Activated T-helper 2 cell treated with anti-CD3 and anti-CD28 coated beads, Interferon-gamma antibody, Interleukin-2, Interleukin-4, amounts not matched to agents 10 μg/mL and 5 μg/mL and 100 μg/mL, durations not matched to agents 14 hours and 24 hours and 36 hours (primary cell): ENCODE measurements at regions not wholly inside any gene's neighbourhood (a gene's known extent, or its start where the extent isn't known, plus 50 kb on each side); places are given as distances from the start of the nearest gene placed in this dataset.

ENCODE experiments used
- DNase-seq: peaks from one replicate; pipeline ENCODE4 v3.0.0; 2021; ENCODE audit warnings: low spot score
- H3K27ac Mint-ChIP-seq: one replicate; pipeline ENCODE4 v1.8.0; 2021; ENCODE audit warnings: mixed read lengths
- H3K27me3 Mint-ChIP-seq: one replicate; pipeline ENCODE4 v1.8.0; 2021; ENCODE audit warnings: low read depth, mixed read lengths
- H3K36me3 Mint-ChIP-seq: one replicate; pipeline ENCODE4 v1.8.0; 2021; ENCODE audit warnings: low read depth, mixed read lengths
- H3K4me1 Mint-ChIP-seq: one replicate; pipeline ENCODE4 v1.8.0; 2021; ENCODE audit warnings: low read depth, mixed read lengths
- H3K4me3 Mint-ChIP-seq: one replicate; pipeline ENCODE4 v1.8.0; 2021; ENCODE audit warnings: low read depth, mild to moderate bottlenecking, moderate library complexity, mixed read lengths
- H3K9me3 Mint-ChIP-seq: one replicate; pipeline ENCODE4 v1.8.0; 2021; ENCODE audit warnings: mixed read lengths
- intact Hi-C: fragments of 100-400 bp; cut with micrococcal nuclease; formaldehyde crosslinking; loops from one replicate; pipeline ENCODE4 v1.15.1; 2023

DNA sequence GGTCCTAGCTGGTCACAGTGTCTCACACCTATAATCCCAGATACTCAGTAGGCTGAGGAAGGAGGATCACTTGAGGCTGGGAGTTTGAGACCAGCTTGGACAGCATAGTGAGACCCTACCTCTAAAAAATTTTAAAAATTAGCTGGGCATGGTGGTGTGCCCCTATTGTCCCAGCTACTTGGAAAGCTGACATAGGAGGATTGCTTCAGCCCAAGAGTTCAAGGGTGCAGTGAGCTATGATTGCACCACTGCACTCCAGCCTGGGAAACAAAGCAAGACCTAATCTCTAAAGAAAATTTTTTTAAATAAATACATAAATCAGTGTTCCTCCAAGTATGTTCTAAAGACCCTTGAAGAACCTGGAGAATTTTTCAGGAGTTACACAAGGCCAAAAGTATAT, 50.6 kb upstream of the GNAO1 start:
- no peak overlapping the region for H3K4me3 Mint-ChIP-seq
- no peak for DNase-seq
- intact Hi-C loops, result no loop called here
- no peaks in the 10 kb centered on the region for H3K9me3 Mint-ChIP-seq
- H3K27ac Mint-ChIP-seq, result no peak overlapping the region
- H3K36me3 Mint-ChIP-seq, result no peaks in the 10 kb centered on the region
- H3K4me1 Mint-ChIP-seq, result peaks cover 7% of the 10 kb centered on the region
- peaks cover 31% of the 10 kb centered on the region for H3K27me3 Mint-ChIP-seq

DNA sequence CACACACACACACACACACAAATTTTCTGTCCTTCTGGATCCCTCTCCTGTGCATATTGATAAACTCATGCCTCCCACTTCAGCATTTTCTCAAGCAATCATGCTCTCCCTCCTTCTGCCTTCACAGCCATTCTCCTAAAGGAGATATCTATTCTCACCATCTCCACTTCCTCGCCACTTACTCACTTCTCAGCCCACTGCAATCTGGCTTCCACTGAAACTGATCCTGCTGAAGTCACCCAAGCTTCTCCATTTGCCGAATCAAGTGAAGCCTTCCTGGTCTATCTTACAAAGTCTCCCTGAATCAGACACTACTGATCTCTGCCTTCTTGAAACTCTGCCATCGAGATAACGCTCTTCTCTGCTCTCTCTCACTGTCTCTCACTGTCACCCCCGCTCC, 54.0 kb upstream of the GNAO1 start:
- Mint-ChIP-seq H3K36me3 (no peaks in the 10 kb centered on the region), H3K9me3 (no peaks in the 10 kb centered on the region), H3K27ac (no peak overlapping the region), H3K27me3 (peaks cover 28% of the 10 kb centered on the region), H3K4me1 (peaks cover 7% of the 10 kb centered on the region), H3K4me3 (no peak overlapping the region)
- DNase-seq, result no peak
- intact Hi-C loops, result loop anchor here (2.0 kb wide), 1 partner anchor 66 kb away; no protein-coding TSS in a partner anchor

DNA sequence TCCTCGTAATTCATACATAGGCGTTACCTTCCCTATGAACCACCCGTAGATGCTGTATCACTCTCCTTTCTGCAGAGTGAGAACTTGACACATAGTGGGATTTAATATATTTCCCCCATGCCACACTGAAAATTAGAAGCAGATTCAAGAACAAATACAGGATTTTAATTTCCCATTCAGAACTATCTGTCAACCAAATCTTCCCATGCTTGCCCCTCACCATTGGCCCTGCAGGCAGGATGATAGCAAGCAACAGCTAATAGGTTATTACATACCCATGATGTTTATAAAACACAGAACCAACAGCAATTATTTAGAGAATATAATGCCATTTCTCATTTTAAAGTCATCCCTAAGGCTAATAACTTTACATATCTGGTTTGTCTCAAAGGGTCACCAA, 55.0 kb upstream of the GNAO1 start:
- Mint-ChIP-seq H3K4me3 (no peak overlapping the region), H3K27ac (no peak overlapping the region), H3K36me3 (no peaks in the 10 kb centered on the region), H3K9me3 (no peaks in the 10 kb centered on the region), H3K27me3 (peaks cover 33% of the 10 kb centered on the region), H3K4me1 (peaks cover 7% of the 10 kb centered on the region)
- DNase-seq, result no peak
- intact Hi-C loops, result loop anchor here (2.0 kb wide), 1 partner anchor 67 kb away; no protein-coding TSS in a partner anchor

DNA sequence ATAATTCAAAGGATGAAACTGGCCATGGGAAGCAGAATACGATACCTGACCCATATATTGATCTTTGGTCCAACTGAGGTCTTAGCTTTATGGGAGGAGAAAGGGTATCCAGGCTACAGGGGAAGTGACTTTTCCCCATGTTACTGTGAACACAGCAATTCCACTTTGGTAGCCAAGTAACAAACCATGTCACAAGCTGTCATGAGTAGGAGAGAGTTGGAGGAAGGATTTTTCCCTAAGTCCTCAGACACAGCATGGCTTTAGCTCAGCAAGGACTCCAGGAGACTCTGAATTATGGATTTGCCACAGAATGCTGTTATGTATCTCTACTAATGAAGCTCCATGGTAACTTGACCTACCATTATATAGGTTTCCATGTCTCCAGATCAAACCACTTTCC, 56.5 kb upstream of the GNAO1 start:
- H3K27me3 Mint-ChIP-seq, result peaks cover 40% of the 10 kb centered on the region
- H3K4me1 Mint-ChIP-seq, result peaks cover 7% of the 10 kb centered on the region
- DNase-seq, result no peak
- H3K9me3 Mint-ChIP-seq, result no peaks in the 10 kb centered on the region
- no peaks in the 10 kb centered on the region for H3K36me3 Mint-ChIP-seq
- intact Hi-C loops, result no loop called here
- H3K27ac Mint-ChIP-seq, result no peak overlapping the region
- no peak overlapping the region for H3K4me3 Mint-ChIP-seq

DNA sequence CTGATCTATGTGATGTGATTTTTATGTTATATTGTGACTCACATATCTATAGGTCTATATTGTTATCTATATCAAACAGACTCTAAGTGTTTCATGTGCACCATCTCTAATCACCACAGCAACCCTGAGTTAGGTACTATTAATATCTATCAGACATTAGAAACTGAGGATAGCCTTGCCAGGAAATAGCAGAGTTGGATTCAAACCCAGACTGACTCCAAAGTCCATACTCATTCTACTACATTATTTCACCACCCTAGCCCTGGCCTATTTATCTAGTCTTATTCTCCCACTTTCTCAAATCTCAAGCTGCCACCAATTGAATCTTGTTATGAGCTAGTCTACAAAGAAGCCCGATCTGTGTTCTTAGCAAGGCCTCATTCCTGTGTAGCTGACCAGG, 65.4 kb upstream of the GNAO1 start:
- H3K36me3 Mint-ChIP-seq, result no peaks in the 10 kb centered on the region
- DNase-seq, result no peak
- H3K27ac Mint-ChIP-seq, result no peak overlapping the region
- peaks cover 33% of the 10 kb centered on the region for H3K27me3 Mint-ChIP-seq
- H3K9me3 Mint-ChIP-seq, result no peaks in the 10 kb centered on the region
- H3K4me3 Mint-ChIP-seq, result no peak overlapping the region
- H3K4me1 Mint-ChIP-seq, result no peaks in the 10 kb centered on the region
- intact Hi-C loops, result no loop called here

DNA sequence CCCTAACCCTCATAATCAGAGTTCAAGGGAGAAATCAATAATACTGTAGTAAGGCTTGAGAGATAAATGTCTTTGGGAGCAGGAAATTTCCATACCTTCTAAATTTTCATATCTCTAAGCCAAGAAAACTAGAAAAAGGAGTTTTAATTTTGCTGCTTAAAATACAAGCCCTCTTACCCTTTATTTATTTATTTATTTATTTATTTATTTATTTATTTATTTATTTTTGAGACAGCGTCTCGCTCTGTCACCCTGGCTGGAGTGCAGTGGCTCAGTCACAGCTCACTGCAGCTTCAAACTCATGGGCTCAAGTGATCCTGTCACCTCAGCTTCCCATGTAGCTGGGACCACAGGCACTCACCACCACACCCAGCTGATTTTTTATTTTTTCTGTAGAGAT, 69.0 kb upstream of the GNAO1 start:
- intact Hi-C loops, result no loop called here
- Mint-ChIP-seq H3K9me3 (no peaks in the 10 kb centered on the region), H3K27me3 (peaks cover 25% of the 10 kb centered on the region), H3K36me3 (no peaks in the 10 kb centered on the region), H3K27ac (no peak overlapping the region), H3K4me1 (no peaks in the 10 kb centered on the region), H3K4me3 (no peak overlapping the region)
- no peak for DNase-seq

DNA sequence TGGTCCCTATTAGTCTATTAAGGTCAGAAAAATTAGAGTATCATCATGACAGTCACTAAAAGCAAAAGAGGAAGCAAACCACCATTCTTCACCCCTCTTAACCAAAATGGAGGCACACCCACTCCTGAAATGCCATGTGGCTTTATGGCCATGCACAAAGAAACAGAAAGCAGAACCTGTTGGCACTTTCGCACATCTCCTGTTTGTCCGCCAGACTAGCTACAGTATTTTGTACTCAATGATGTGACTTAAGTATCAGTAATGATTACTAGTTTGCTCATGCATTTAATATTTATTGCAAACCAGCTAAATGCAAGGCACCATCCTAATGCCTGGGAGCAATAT, 70.2 kb upstream of the GNAO1 start:
- intact Hi-C loops, result no loop called here
- Mint-ChIP-seq H3K4me1 (no peaks in the 10 kb centered on the region), H3K4me3 (no peak overlapping the region), H3K36me3 (no peaks in the 10 kb centered on the region), H3K27ac (no peak overlapping the region), H3K9me3 (no peaks in the 10 kb centered on the region), H3K27me3 (peaks cover 25% of the 10 kb centered on the region)
- no peak for DNase-seq

DNA sequence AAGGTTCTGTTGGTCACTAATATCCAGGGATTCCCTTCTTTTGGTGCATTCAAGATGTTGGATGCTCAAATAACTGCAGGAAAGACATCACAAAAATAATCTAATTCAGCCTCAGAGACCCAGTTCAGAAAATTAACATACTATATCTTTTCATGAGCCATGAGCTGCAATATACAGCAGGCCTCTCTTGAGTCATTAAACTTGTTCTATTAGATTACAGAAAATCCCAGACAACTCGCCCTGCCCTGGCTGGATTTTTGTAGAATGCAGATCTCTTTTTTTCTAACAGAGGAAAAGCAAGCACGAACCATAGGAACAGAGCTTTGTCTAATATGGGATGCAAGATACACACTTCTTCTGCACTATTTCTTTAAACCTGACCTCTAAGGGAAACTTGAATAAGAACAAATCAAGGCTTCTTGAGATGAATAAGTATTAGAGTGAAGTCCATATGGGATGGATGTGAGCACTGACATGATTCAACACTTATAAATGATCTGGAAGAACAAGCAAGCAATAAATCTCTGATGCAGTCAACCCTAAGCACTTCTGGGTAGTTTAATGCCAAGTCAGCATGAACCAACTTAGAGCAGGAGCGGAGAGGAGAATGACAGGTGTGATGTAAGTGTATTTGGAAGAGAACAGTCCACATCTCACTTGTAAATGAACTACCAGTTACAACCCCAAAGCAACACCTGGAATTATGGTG, 70.7 kb upstream of the GNAO1 start:
- intact Hi-C loops, result no loop called here
- DNase-seq, result no peak
- H3K4me3 Mint-ChIP-seq, result no peak overlapping the region
- no peaks in the 10 kb centered on the region for H3K4me1 Mint-ChIP-seq
- H3K36me3 Mint-ChIP-seq, result no peaks in the 10 kb centered on the region
- H3K27me3 Mint-ChIP-seq, result peaks cover 27% of the 10 kb centered on the region
- no peaks in the 10 kb centered on the region for H3K9me3 Mint-ChIP-seq
- no peak overlapping the region for H3K27ac Mint-ChIP-seq

DNA sequence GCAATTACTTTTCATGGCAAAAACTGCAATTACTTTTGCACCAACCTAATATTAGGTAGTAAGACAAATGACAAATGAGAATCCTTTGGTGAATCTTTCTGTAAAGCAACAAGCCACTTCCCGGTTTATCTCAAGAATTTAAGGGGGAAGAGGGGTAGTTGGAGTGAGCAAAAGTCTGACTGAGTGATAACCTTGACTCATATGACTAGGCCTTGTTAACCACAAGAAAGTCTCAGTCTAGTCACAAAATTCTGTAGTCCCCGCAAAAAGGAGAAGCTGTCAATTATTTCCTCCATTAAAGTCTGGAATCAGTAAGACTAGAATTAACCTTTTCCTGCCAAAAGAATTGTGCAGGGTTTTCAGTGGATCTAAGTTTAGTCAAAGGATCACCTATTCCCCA, 72.2 kb upstream of the GNAO1 start:
- intact Hi-C loops, result no loop called here
- no peaks in the 10 kb centered on the region for H3K36me3 Mint-ChIP-seq
- no peaks in the 10 kb centered on the region for H3K4me1 Mint-ChIP-seq
- no peak overlapping the region for H3K27ac Mint-ChIP-seq
- H3K4me3 Mint-ChIP-seq, result no peak overlapping the region
- no peak for DNase-seq
- no peaks in the 10 kb centered on the region for H3K9me3 Mint-ChIP-seq
- H3K27me3 Mint-ChIP-seq, result peaks cover 22% of the 10 kb centered on the region

DNA sequence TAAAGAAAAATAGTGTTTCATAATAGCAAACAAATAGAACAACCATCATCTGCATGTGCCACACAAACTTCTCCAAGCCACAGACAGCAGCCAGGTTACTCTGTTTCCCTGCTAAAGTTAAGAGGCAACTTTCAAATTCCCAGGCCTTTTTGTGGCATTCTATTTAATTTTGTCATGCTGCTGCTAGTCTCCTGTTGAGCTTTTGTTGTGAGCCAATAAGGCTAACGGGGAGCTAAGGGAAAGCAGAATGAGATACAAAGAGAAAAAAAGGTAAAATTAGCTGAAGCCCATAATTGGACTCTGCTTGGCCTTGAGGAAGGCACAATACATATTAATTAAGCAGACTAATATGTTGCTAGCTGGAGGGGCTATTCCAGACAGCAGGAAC, 74.7 kb upstream of the GNAO1 start:
- H3K36me3 Mint-ChIP-seq, result no peaks in the 10 kb centered on the region
- peaks cover 18% of the 10 kb centered on the region for H3K27me3 Mint-ChIP-seq
- H3K4me3 Mint-ChIP-seq, result no peak overlapping the region
- DNase-seq, result no peak
- no peak overlapping the region for H3K27ac Mint-ChIP-seq
- no peaks in the 10 kb centered on the region for H3K4me1 Mint-ChIP-seq
- intact Hi-C loops, result no loop called here
- no peaks in the 10 kb centered on the region for H3K9me3 Mint-ChIP-seq

DNA sequence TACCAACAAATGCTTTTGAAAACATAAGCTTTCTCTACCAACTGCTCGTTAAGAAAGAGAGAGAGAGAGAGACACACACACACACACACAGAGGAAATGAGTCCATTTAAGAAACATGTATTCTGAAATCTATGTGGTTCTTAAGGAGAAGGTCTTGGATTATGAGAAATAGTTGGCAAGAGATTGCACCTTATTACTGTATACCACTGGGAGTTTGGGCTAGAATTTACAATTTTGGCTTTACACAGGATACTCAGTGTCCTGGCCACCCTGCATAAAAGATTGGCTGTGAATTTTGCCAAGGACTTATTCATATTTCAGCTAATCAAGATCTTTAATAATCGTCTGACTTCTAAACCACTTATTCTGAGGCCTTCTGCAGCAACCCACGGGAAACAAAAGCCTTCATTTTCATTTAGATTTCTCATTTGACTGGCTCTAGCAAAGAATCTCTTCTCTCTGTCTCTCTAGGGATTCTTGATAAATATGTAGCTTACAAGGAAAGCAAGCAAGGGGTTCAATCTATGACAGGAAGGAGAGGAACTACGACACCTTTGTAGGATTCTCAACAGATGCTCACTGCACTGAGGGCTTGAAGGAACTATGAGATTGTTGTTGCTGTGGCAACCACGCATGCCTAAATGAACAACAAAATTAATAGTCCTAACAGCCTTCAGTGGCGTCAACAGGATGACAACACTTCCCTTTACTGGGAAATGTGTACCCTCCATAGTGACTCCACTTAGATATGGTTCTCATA, 75.3 kb upstream of the GNAO1 start:
- Mint-ChIP-seq H3K9me3 (no peaks in the 10 kb centered on the region), H3K4me1 (no peaks in the 10 kb centered on the region), H3K36me3 (no peaks in the 10 kb centered on the region), H3K4me3 (no peak overlapping the region), H3K27me3 (peaks cover 22% of the 10 kb centered on the region), H3K27ac (no peak overlapping the region)
- intact Hi-C loops, result no loop called here
- no peak for DNase-seq

DNA sequence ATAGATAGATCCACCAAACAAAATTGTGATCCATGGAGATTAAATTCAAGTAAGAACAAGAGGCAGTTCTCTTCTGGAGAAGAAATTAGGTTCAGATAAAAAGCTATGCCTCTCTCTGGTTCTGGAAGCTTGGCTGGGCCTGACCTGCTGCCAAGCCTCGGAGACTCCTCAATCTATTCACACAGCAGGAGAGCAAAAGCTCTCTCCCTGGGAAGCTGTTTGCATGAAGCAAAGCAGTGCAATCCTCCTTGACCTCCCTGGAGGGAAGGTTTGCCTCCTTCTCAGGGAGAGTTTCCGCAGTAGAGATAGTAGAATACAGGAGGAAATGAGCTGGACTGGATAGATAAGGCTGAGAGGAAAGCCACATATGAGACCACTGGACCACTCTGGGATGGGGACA, 78.1 kb upstream of the GNAO1 start:
- Mint-ChIP-seq H3K9me3 (no peaks in the 10 kb centered on the region), H3K36me3 (no peaks in the 10 kb centered on the region), H3K27me3 (peaks cover 16% of the 10 kb centered on the region), H3K4me1 (no peaks in the 10 kb centered on the region), H3K4me3 (no peak overlapping the region), H3K27ac (no peak overlapping the region)
- intact Hi-C loops, result no loop called here
- no peak for DNase-seq

DNA sequence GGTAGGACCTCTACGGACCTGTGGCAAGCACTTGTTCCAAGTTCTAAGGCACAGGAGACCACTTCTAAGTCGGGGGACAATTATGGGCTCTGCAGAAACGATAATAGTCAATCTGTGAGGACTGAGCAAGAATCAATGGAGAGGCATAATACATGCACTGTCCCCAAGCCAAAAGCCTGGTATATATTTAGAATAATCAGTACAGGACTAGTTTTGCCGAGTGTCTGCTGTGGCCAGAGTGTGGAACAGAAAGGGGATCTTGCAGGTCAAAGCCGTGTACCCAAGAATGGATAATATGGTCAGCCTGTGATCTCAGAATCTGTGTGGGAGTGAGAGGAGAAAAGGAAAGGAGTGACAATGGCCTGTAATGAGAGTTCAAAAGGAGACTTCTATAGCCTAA, 80.2 kb upstream of the GNAO1 start:
- no peak for DNase-seq
- intact Hi-C loops, result no loop called here
- no peaks in the 10 kb centered on the region for H3K36me3 Mint-ChIP-seq
- no peaks in the 10 kb centered on the region for H3K9me3 Mint-ChIP-seq
- no peaks in the 10 kb centered on the region for H3K4me1 Mint-ChIP-seq
- peaks cover 13% of the 10 kb centered on the region for H3K27me3 Mint-ChIP-seq
- H3K4me3 Mint-ChIP-seq, result no peak overlapping the region
- H3K27ac Mint-ChIP-seq, result no peak overlapping the region
